ENCODE measurements at regions not wholly inside any gene's neighbourhood (a gene's known extent, or its start where the extent isn't known, plus 50 kb on each side); places are given as distances from the start of the nearest gene placed in this dataset.
A peak's percentile ranks its signal among the peaks of the same experiment; 100 is the strongest.
"Not testable (repeated sequence)": the region's sequence is repeated elsewhere in the genome, so short reads cannot be mapped to it uniquely, and the experiment has no call there.

GRCh38 chr14:97158102-97158501 lies 360.9 kb downstream of the VRK1 start:
- no peak overlapping the region for H3K27ac ChIP-seq
- no peak for TF ChIP-seq CTCF (conservative IDR thresholded peaks at IDR 0.05)

- no peak for TF ChIP-seq CTCF (conservative IDR thresholded peaks at IDR 0.05)
- no peak overlapping the region for H3K27ac ChIP-seq
These were observed 361.9 kb downstream of the VRK1 start for GRCh38 chr14:97159124-97159523.

GRCh38 chr14:97162621-97163020 lies 365.4 kb downstream of the VRK1 start:
- no peak overlapping the region for H3K27ac ChIP-seq
- TF ChIP-seq CTCF (conservative IDR thresholded peaks at IDR 0.05) = no peak

GRCh38 chr14:97164021-97164420 lies 366.8 kb downstream of the VRK1 start:
- no peak for TF ChIP-seq CTCF (conservative IDR thresholded peaks at IDR 0.05)
- no peak overlapping the region for H3K27ac ChIP-seq

GRCh38 chr14:97166497-97166896 lies 369.3 kb downstream of the VRK1 start:
- no peak overlapping the region for H3K27ac ChIP-seq
- TF ChIP-seq CTCF (conservative IDR thresholded peaks at IDR 0.05) = no peak

- not testable (repeated sequence) for H3K27ac ChIP-seq
These were observed 370.4 kb downstream of the VRK1 start for GRCh38 chr14:97167577-97167976.

- TF ChIP-seq CTCF (conservative IDR thresholded peaks at IDR 0.05) = no peak
- no peak overlapping the region for H3K27ac ChIP-seq
These were observed 375.5 kb downstream of the VRK1 start for GRCh38 chr14:97172644-97173043.

- peak; percentile 79 for TF ChIP-seq CTCF (conservative IDR thresholded peaks at IDR 0.05)
- no peak overlapping the region for H3K27ac ChIP-seq
These were observed 379.8 kb downstream of the VRK1 start for GRCh38 chr14:97177016-97177415.
